Nephron progenitor cell (in vitro differentiated cells): ENCODE measurements at regions not wholly inside any gene's neighbourhood (a gene's known extent, or its start where the extent isn't known, plus 50 kb on each side); places are given as distances from the start of the nearest gene placed in this dataset.

ENCODE experiments used
- DNase-seq: peaks from one replicate; pipeline ENCODE4 v3.0.0; 2021
- H3K27ac Mint-ChIP-seq: 2 replicates; pipeline ENCODE4 v1.8.0; 2021; ENCODE audit warnings: mild to moderate bottlenecking, moderate library complexity, mixed read lengths
- H3K27me3 Mint-ChIP-seq: 2 replicates; pipeline ENCODE4 v1.8.0; 2021; ENCODE audit warnings: mild to moderate bottlenecking, low read depth, mixed read lengths; ENCODE audit not compliant: poor library complexity
- H3K36me3 Mint-ChIP-seq: 2 replicates; pipeline ENCODE4 v1.8.0; 2021; ENCODE audit warnings: low read depth, mixed read lengths
- H3K4me1 Mint-ChIP-seq: 2 replicates; pipeline ENCODE4 v1.8.0; 2021; ENCODE audit warnings: mixed read lengths
- H3K4me3 Mint-ChIP-seq: 2 replicates; pipeline ENCODE4 v1.8.0; 2021; ENCODE audit warnings: mild to moderate bottlenecking, moderate library complexity, mixed read lengths
- H3K9me3 Mint-ChIP-seq: 2 replicates; pipeline ENCODE4 v1.8.0; 2021; ENCODE audit warnings: mild to moderate bottlenecking, moderate library complexity, mixed read lengths
- CTCF ChIP-seq: fragments of 200-600 bp; sonication (generic); IDR thresholded peaks from 2 replicates; pipeline ENCODE4 v1.5.0; 2021; ENCODE audit warnings: antibody characterized with exemption

DNA sequence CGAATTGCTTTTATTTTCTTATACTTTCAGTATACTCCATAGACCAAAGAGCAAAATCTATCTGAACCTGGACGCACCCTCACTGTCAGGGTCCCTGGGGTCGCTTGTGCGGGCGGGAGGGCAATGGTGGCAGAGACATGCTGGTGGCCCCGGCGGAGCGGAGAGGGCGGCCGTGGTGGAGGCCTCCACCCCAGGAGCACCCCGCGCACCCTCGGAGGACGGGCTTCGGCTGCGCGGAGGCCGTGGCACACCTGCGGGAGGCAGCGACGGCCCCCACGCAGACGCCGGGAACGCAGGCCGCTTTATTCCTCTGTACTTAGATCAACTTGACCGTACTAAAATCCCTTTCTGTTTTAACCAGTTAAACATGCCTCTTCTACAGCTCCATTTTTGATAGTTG lies 1077.4 kb downstream of the BRD1 start:
- Mint-ChIP-seq H3K4me1 (no peaks in the 10 kb centered on the region), H3K36me3 (no peaks in the 10 kb centered on the region), H3K27me3 (peaks cover 5% of the 10 kb centered on the region), H3K27ac (no peak overlapping the region), H3K9me3 (no peaks in the 10 kb centered on the region), H3K4me3 (no peak overlapping the region)
- TF ChIP-seq CTCF, result no peak
- no peak for DNase-seq

DNA sequence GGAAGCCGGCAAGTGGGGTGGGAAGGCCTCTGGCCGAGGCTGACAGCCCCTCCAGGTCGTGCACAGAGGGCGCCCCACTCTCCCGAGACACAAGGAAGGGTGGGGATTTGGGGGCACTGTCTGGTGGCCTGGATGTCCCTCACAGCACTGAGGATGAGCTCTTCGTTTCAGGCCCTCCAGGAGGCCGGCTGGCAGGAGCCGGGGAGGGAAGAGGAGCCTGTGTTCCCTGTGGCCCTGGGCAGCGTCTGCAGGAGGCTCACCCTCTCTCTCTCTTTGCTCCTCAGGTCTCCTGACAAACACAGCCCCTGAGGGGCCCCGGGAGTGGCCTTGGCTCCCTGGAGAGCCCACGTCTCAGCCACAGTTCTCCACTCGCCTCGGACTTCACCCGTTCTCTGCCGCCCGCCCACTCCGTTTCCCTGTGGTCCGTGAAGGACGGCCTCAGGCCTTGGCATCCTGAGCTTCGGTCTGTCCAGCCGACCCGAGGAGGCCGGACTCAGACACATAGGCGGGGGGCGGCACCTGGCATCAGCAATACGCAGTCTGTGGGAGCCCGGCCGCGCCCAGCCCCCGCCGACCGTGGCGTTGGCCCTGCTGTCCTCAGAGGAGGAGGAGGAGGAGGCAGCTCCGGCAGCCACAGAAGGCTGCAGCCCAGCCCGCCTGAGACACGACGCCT lies 1078.0 kb downstream of the BRD1 start:
- H3K36me3 Mint-ChIP-seq, result no peaks in the 10 kb centered on the region
- H3K9me3 Mint-ChIP-seq, result no peaks in the 10 kb centered on the region
- no peak overlapping the region for H3K27ac Mint-ChIP-seq
- no peaks in the 10 kb centered on the region for H3K4me1 Mint-ChIP-seq
- H3K4me3 Mint-ChIP-seq, result no peak overlapping the region
- no peak for DNase-seq
- H3K27me3 Mint-ChIP-seq, result peaks cover 5% of the 10 kb centered on the region
- TF ChIP-seq CTCF, result no peak

GRCh38 chr22:48748860-48749554 lies 1078.7 kb downstream of the BRD1 start:
- no peak overlapping the region for H3K27ac Mint-ChIP-seq
- H3K27me3 Mint-ChIP-seq, result peaks cover 5% of the 10 kb centered on the region
- no peaks in the 10 kb centered on the region for H3K9me3 Mint-ChIP-seq
- no peaks in the 10 kb centered on the region for H3K4me1 Mint-ChIP-seq
- no peak for DNase-seq
- H3K4me3 Mint-ChIP-seq, result no peak overlapping the region
- no peak for TF ChIP-seq CTCF
- H3K36me3 Mint-ChIP-seq, result no peaks in the 10 kb centered on the region

DNA sequence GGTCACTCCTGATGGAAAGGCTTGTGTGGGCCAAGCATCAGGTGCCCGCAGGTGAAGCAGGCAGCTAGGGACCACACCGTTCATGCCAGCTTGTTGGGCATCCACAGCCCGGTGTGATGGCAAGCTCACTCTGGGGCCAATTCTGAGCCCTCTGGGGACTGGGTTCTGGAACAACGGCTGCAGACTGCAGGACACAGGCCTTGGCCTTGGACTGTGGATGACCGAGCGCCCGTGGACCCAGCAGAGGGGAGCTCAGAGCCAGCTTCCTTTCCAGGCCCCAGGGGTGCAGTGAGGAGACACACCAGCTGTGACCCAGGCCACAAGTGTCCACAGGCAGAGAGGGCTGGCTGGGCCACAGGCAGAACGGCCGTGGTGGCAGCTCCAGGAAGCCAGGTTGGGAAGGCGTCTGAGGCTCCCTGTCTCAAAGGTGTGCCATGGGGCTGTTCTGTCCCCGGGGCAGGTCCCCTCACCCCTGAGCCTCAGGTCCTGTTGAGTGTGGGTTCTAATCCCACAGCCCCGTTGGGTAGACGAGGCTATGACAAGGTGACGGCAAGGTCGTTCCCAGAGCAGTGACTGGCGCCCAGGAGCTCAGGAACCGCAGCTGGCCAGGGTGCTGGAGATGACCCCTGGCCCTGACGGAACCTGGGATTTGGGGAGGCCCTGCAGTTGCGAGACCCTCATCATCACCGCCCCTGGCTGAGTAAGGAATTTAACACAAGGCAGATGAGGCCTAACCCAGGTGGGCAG lies 1079.4 kb downstream of the BRD1 start:
- no peak for DNase-seq

GRCh38 chr22:48746789-48747425 lies 1080.8 kb downstream of the BRD1 start:
- no peak for DNase-seq
- H3K36me3 Mint-ChIP-seq, result no peaks in the 10 kb centered on the region

More for the DNA sequence above, 1079.4 kb downstream of the BRD1 start:
- Mint-ChIP-seq H3K36me3 (no peaks in the 10 kb centered on the region), H3K9me3 (no peaks in the 10 kb centered on the region), H3K27ac (no peak overlapping the region), H3K27me3 (peaks cover 5% of the 10 kb centered on the region), H3K4me3 (no peak overlapping the region), H3K4me1 (no peaks in the 10 kb centered on the region)
- TF ChIP-seq CTCF, result no peak

More at GRCh38 chr22:48746789-48747425, 1080.8 kb downstream of the BRD1 start:
- no peak for TF ChIP-seq CTCF
- Mint-ChIP-seq H3K4me1 (no peaks in the 10 kb centered on the region), H3K4me3 (no peak overlapping the region), H3K27ac (no peak overlapping the region), H3K9me3 (no peaks in the 10 kb centered on the region), H3K27me3 (peaks cover 5% of the 10 kb centered on the region)
